Hepatocyte (in vitro differentiated cells): ENCODE measurements at regions not wholly inside any gene's neighbourhood (a gene's known extent, or its start where the extent isn't known, plus 50 kb on each side); places are given as distances from the start of the nearest gene placed in this dataset.
"Not testable (repeated sequence)": the region's sequence is repeated elsewhere in the genome, so short reads cannot be mapped to it uniquely, and the experiment has no call there.

Experiments used
- DNase-seq: peaks from one replicate; pipeline ENCODE4 v3.0.0-alpha.2; 2016; ENCODE audit warnings: low spot score
- H2AFZ ChIP-seq: fragments of 200-600 bp; sonication (generic); 2 replicates; pipeline ENCODE4 v1.6.0; 2016; ENCODE audit warnings: antibody characterized with exemption, mild to moderate bottlenecking
- H3K27ac ChIP-seq: fragments of 200-600 bp; sonication (generic); 2 replicates; pipeline ENCODE4 v1.5.1; 2016; ENCODE audit warnings: mild to moderate bottlenecking
- H3K27me3 ChIP-seq: fragments of 200-600 bp; sonication (generic); 2 replicates; pipeline ENCODE4 v1.6.1; 2016
- H3K36me3 ChIP-seq: fragments of 200-600 bp; sonication (generic); replicated peaks from 2 replicates; pipeline ENCODE4 v1.5.1; 2016; ENCODE audit warnings: low read depth; ENCODE audit not compliant: insufficient read depth
- H3K4me1 ChIP-seq: fragments of 200-600 bp; sonication (generic); 2 replicates; pipeline ENCODE4 v1.5.1; 2016; ENCODE audit warnings: mild to moderate bottlenecking, moderate library complexity; ENCODE audit not compliant: insufficient read depth
- H3K4me2 ChIP-seq: fragments of 200-600 bp; sonication (generic); 2 replicates; pipeline ENCODE4 v1.6.0; 2016
- H3K4me3 ChIP-seq: fragments of 200-600 bp; sonication (generic); 2 replicates; pipeline ENCODE4 v1.5.1; 2016; ENCODE audit warnings: mild to moderate bottlenecking
- H3K79me2 ChIP-seq: fragments of 200-600 bp; sonication (generic); 2 replicates; pipeline ENCODE4 v1.6.0; 2017; ENCODE audit warnings: mild to moderate bottlenecking
- H3K9me2 ChIP-seq: fragments of 200-600 bp; sonication (generic); replicated peaks from 2 replicates; pipeline ENCODE4 v1.6.0; 2017; ENCODE audit warnings: mild to moderate bottlenecking; ENCODE audit not compliant: insufficient read depth
- H3K9me3 ChIP-seq: fragments of 200-600 bp; sonication (generic); 2 replicates; pipeline ENCODE4 v1.5.1; 2016; ENCODE audit warnings: low read depth, mild to moderate bottlenecking
- H4K20me1 ChIP-seq: fragments of 200-600 bp; sonication (generic); 2 replicates; pipeline ENCODE4 v1.6.0; 2016; ENCODE audit warnings: mild to moderate bottlenecking; ENCODE audit not compliant: insufficient read depth, poor library complexity, severe bottlenecking
- CTCF ChIP-seq: fragments of 200-600 bp; sonication (generic); IDR thresholded peaks from 2 replicates; pipeline ENCODE4 v1.5.1; 2016; ENCODE audit warnings: antibody characterized with exemption, mild to moderate bottlenecking; ENCODE audit not compliant: poor library complexity
- EZH2 ChIP-seq: fragments of 200-600 bp; sonication (generic); IDR thresholded peaks from 2 replicates; pipeline ENCODE4 v1.6.1; 2016; ENCODE audit warnings: antibody characterized with exemption, mild to moderate bottlenecking, borderline replicate concordance
- EZH2phosphoT487 ChIP-seq: fragments of 200-600 bp; sonication (generic); IDR thresholded peaks from one replicate; pipeline ENCODE4 v1.6.1; 2018; ENCODE audit warnings: antibody characterized with exemption, mild to moderate bottlenecking, low read depth, moderate library complexity; ENCODE audit not compliant: unreplicated experiment, severe bottlenecking
- WGBS: methylation state at CpG from one replicate; pipeline ENCODE4 v1.1.6; 2016; ENCODE audit warnings: low lambda C conversion rate; ENCODE audit errors: missing lambda C conversion rate; 5-methylcytosine and 5-hydroxymethylcytosine counted together

GRCh38 chr7:56821561-56821960 is 310.7 kb downstream of the ZNF479 start:
- not testable (repeated sequence) for H3K36me3 ChIP-seq, H3K4me3 ChIP-seq, H3K9me3 ChIP-seq, H3K4me2 ChIP-seq, H3K27me3 ChIP-seq, H3K79me2 ChIP-seq, H4K20me1 ChIP-seq, H3K4me1 ChIP-seq, H3K27ac ChIP-seq, H3K9me2 ChIP-seq, H2AFZ ChIP-seq, DNase-seq
- WGBS: 91% methylated on average over 8 of the region's 20 CpGs

- H3K79me2 ChIP-seq, H3K4me1 ChIP-seq, DNase-seq, H4K20me1 ChIP-seq, H3K27ac ChIP-seq, H3K27me3 ChIP-seq, H3K9me3 ChIP-seq, H3K4me3 ChIP-seq, H3K4me2 ChIP-seq, H3K9me2 ChIP-seq, H2AFZ ChIP-seq, H3K36me3 ChIP-seq: not testable (repeated sequence)
- 93% methylated on average over 10 of the region's 22 CpGs for WGBS
These were observed 314.0 kb downstream of the ZNF479 start for GRCh38 chr7:56818261-56818660.

- H3K27ac ChIP-seq, H3K9me3 ChIP-seq, H3K79me2 ChIP-seq, H3K27me3 ChIP-seq, H3K4me3 ChIP-seq, DNase-seq, H3K36me3 ChIP-seq, H3K4me2 ChIP-seq, H2AFZ ChIP-seq, H4K20me1 ChIP-seq, H3K9me2 ChIP-seq, H3K4me1 ChIP-seq: not testable (repeated sequence)
- 91% methylated on average over 7 of the region's 21 CpGs for WGBS
These were observed 317.3 kb downstream of the ZNF479 start for GRCh38 chr7:56814911-56815310.

GRCh38 chr7:56814390-56814789 is 317.8 kb downstream of the ZNF479 start:
- H3K79me2 ChIP-seq, H3K27me3 ChIP-seq, H3K4me1 ChIP-seq, H3K27ac ChIP-seq, H2AFZ ChIP-seq, H3K4me2 ChIP-seq, DNase-seq, H3K9me3 ChIP-seq, H3K4me3 ChIP-seq, H3K9me2 ChIP-seq, H3K36me3 ChIP-seq, H4K20me1 ChIP-seq: not testable (repeated sequence)
- WGBS: 96% methylated on average over 12 of the region's 24 CpGs

- H3K27ac ChIP-seq, H3K4me2 ChIP-seq, H2AFZ ChIP-seq, H3K79me2 ChIP-seq, H3K9me2 ChIP-seq, H3K36me3 ChIP-seq, H3K4me1 ChIP-seq, H3K9me3 ChIP-seq, H3K27me3 ChIP-seq, H4K20me1 ChIP-seq, H3K4me3 ChIP-seq, DNase-seq: not testable (repeated sequence)
- WGBS: 85% methylated on average over 4 of the region's 19 CpGs
These were observed 318.3 kb downstream of the ZNF479 start for GRCh38 chr7:56813975-56814374.

GRCh38 chr7:56811516-56812070 is 320.6 kb downstream of the ZNF479 start:
- 89% methylated on average over 19 of the region's 20 CpGs for WGBS
- not testable (repeated sequence) for H3K4me2 ChIP-seq, H3K9me2 ChIP-seq, H3K4me3 ChIP-seq, H2AFZ ChIP-seq, H3K27me3 ChIP-seq, H3K27ac ChIP-seq, H3K36me3 ChIP-seq, H3K9me3 ChIP-seq, H3K4me1 ChIP-seq, H4K20me1 ChIP-seq, H3K79me2 ChIP-seq
- peak; percentile 9 for DNase-seq

- Histone ChIP-seq H3K9me2 (no peaks in the 10 kb centered on the region), H3K4me2 (no peak overlapping the region), H3K27me3 (no peaks in the 10 kb centered on the region), H2AFZ (no peak overlapping the region), H3K36me3 (no peaks in the 10 kb centered on the region), H3K4me1 (no peaks in the 10 kb centered on the region), H4K20me1 (no peaks in the 10 kb centered on the region), H3K4me3 (no peak overlapping the region), H3K79me2 (no peaks in the 10 kb centered on the region), H3K27ac (no peak overlapping the region), H3K9me3 (no peaks in the 10 kb centered on the region)
- 88% methylated on average over 14 of the region's 14 CpGs for WGBS
- no peak for DNase-seq
- TF ChIP-seq EZH2phosphoT487 (no peak), EZH2 (no peak), CTCF (no peak)
These were observed 321.2 kb downstream of the ZNF479 start for GRCh38 chr7:56811081-56811480.
